ENCODE measurements at regions not wholly inside any gene's neighbourhood (a gene's known extent, or its start where the extent isn't known, plus 50 kb on each side); places are given as distances from the start of the nearest gene placed in this dataset.

GRCh38 chr11:15557457-15558230 is 442.9 kb downstream of the INSC start:
- DNase-seq (ENCODE audit: insufficient read length, low spot score) (no peak), FAIRE-seq (no peak)
- TF ChIP-seq, protein P1, sequence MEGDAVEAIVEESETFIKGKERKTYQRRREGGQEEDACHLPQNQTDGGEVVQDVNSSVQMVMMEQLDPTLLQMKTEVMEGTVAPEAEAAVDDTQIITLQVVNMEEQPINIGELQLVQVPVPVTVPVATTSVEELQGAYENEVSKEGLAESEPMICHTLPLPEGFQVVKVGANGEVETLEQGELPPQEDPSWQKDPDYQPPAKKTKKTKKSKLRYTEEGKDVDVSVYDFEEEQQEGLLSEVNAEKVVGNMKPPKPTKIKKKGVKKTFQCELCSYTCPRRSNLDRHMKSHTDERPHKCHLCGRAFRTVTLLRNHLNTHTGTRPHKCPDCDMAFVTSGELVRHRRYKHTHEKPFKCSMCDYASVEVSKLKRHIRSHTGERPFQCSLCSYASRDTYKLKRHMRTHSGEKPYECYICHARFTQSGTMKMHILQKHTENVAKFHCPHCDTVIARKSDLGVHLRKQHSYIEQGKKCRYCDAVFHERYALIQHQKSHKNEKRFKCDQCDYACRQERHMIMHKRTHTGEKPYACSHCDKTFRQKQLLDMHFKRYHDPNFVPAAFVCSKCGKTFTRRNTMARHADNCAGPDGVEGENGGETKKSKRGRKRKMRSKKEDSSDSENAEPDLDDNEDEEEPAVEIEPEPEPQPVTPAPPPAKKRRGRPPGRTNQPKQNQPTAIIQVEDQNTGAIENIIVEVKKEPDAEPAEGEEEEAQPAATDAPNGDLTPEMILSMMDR (IDR thresholded peaks at IDR 0.05; ENCODE audit: insufficient read depth, missing control alignments), result no peak

DNA sequence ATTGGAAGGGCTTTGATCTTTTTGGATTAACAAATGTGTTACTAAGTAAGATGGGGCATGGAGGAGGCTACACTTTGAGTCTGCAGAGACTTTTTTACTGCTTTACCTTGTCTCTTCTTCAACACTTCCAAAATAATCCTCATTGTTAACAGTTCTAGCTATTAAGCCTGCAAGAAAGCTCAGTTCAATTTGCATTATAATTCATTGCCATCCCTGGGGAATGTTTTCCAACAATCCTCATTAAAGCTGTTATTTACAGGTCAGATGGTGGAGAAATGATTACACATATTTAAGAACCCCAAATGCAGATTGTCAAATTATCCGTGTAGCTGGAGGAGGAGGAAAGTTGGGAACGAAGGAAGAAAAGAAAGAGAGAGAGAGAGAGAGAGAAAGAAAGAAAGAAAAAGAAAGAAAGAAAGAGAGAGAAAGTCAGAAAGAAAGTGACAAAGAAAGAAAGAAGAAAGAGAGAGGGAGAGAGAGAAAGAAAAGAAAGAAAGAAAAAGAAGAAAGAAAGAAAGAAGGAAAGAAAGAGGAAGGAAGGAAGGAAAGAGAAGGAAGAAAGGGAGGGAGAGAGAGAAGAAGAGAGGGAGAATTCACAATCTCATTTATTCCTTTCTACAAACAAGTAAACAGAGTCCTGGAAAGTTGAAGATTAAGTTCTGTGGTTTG is 443.9 kb downstream of the INSC start:
- TF ChIP-seq, protein P1 (IDR thresholded peaks at IDR 0.05; ENCODE audit: insufficient read depth, missing control alignments), result no peak
- FAIRE-seq (no peak), DNase-seq (ENCODE audit: insufficient read length, low spot score) (no peak)

- TF ChIP-seq, protein P1 (IDR thresholded peaks at IDR 0.05; ENCODE audit: insufficient read depth, missing control alignments), result no peak
- no peak for FAIRE-seq
Observed at GRCh38 chr11:15560689-15561467, 446.2 kb downstream of the INSC start.

DNA sequence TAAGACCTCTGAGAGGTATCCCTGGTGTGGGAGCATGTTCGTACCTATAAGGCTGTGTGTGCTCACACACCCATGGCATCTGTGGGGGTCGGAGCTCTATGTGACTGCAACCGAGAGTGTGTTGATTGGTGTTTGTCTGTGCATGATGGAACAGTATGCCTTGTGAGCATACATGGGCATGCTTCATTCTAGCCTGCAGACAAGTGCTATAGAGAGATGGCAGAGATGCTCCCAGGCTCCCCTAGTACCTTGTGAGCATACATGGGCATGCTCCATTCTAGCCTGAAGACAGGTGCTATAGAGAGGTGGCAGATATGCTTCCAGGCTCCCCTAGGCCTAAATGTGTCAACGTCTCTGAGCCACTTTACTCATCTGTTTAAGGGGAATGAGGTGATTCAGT is 447.5 kb downstream of the INSC start:
- FAIRE-seq (no peak), DNase-seq (ENCODE audit: insufficient read length, low spot score) (no peak)
- TF ChIP-seq, protein P1 (IDR thresholded peaks at IDR 0.05; ENCODE audit: insufficient read depth, missing control alignments), result no peak

More at GRCh38 chr11:15560689-15561467, 446.2 kb downstream of the INSC start:
- no peak for DNase-seq (ENCODE audit: insufficient read length, low spot score)

- FAIRE-seq (no peak), DNase-seq (ENCODE audit: insufficient read length, low spot score) (no peak)
- TF ChIP-seq, protein P1 (IDR thresholded peaks at IDR 0.05; ENCODE audit: insufficient read depth, missing control alignments), result no peak
Observed at GRCh38 chr11:15563054-15563453, 448.3 kb downstream of the INSC start.

DNA sequence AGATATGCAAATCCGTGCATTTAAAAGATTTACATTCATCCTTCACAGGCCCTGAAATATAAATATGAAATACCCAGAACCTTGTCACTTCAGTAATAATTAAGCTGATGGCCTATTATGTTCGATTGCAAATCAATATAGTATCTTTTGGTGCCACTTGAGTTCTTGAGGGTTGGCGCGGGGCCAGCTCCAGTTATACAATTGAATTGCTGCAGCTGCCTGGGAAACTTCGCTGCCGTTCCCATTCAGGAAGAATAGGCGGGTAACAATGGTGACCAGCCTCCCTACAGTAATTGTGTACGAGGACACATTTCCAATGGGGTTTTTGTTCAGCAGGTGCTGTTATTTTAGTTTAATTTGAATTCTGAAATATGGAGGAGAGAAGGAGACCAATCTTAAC is 451.2 kb downstream of the INSC start:
- TF ChIP-seq, protein P1 (IDR thresholded peaks at IDR 0.05; ENCODE audit: insufficient read depth, missing control alignments), result no peak
- no peak for FAIRE-seq

More for the DNA sequence above, 451.2 kb downstream of the INSC start:
- no peak for DNase-seq (ENCODE audit: insufficient read length, low spot score)
